PC-3 (cell line): ENCODE measurements at regions not wholly inside any gene's neighbourhood (a gene's known extent, or its start where the extent isn't known, plus 50 kb on each side); places are given as distances from the start of the nearest gene placed in this dataset.

ENCODE experiments used
- CTCF ChIP-seq: fragments of 300-600 bp; sonication (generic); conservative IDR thresholded peaks from 2 replicates; pipeline ENCODE4 v1.5.1; 2017; ENCODE audit warnings: antibody characterized with exemption, low read depth, mild to moderate bottlenecking, low read length
- EZH2 ChIP-seq: fragments of 300-600 bp; sonication (generic); IDR thresholded peaks from one replicate; pipeline ENCODE4 v1.6.1; 2017; ENCODE audit warnings: antibody characterized with exemption, mild to moderate bottlenecking, low read length; ENCODE audit not compliant: unreplicated experiment

DNA sequence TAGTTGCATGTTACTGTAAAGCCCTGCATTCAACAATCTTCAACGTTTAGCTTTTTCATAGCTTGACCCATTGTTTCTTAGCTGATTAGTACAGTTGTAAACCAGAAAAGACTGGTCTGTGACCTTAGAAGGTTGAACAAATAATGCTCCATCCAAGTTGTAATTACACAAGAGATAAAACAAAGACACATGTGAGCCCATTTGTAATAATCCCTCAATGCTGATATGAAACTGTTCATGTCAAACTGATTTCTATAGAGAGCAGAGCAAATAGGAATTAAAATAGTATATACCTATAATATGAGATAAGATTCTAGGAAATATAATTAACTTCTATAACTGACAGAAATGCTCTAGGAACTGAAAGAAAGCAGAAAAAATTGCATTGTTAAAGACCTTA, 94.7 kb upstream of the SLC25A13 start:
- TF ChIP-seq CTCF (no peak), EZH2 (no peak)
